ENCODE measurements at regions not wholly inside any gene's neighbourhood (a gene's known extent, or its start where the extent isn't known, plus 50 kb on each side); places are given as distances from the start of the nearest gene placed in this dataset.

DNA sequence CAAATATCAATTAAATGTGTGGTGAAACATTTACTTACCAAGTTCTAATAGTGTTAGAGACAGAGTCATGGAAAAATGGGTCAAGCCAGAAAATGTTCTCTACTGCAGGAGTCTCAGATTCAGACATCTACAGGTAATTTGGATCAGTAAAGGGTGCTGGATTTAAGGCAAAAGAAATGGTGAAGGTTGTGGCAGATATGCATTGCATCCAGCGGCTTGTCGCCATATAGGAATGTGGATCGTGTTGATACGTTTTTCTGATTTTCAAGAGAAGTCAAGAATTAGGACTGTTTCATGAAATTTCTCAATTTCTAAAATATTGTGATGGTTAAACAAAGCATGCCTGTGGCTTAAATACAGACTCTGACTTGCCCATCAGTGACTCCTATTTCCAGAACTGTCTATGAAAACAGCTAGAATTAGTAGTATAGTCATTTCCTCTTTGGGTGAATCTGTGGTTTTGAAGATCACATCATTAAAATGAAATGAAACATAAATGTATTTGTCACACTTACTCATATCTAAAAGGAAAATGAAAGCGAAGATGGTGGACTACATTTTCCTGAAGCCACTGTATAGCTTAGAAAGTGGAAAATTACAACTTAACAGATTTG is 110.1 kb upstream of the VEGFC start:
- intact Hi-C loops (cut with DNase I; ENCODE audit: low total_unique reads): loop anchor here (2.0 kb wide), 1 partner anchor 44 kb away; no protein-coding TSS in a partner anchor
- no peak for TF ChIP-seq POLR2A (IDR thresholded peaks at IDR 0.05)
- TF ChIP-seq, protein P1, sequence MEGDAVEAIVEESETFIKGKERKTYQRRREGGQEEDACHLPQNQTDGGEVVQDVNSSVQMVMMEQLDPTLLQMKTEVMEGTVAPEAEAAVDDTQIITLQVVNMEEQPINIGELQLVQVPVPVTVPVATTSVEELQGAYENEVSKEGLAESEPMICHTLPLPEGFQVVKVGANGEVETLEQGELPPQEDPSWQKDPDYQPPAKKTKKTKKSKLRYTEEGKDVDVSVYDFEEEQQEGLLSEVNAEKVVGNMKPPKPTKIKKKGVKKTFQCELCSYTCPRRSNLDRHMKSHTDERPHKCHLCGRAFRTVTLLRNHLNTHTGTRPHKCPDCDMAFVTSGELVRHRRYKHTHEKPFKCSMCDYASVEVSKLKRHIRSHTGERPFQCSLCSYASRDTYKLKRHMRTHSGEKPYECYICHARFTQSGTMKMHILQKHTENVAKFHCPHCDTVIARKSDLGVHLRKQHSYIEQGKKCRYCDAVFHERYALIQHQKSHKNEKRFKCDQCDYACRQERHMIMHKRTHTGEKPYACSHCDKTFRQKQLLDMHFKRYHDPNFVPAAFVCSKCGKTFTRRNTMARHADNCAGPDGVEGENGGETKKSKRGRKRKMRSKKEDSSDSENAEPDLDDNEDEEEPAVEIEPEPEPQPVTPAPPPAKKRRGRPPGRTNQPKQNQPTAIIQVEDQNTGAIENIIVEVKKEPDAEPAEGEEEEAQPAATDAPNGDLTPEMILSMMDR (IDR thresholded peaks at IDR 0.05): no peak
- no peak for DNase-seq (ENCODE audit: low spot score in 2 of 2)
- WGBS, 2 donors: 85 to 90% methylated on average over 5 of the region's 5 CpGs
- no peak overlapping the region for H3K4me3 ChIP-seq (ENCODE audit: low read depth, poor library complexity, severe bottlenecking)

DNA sequence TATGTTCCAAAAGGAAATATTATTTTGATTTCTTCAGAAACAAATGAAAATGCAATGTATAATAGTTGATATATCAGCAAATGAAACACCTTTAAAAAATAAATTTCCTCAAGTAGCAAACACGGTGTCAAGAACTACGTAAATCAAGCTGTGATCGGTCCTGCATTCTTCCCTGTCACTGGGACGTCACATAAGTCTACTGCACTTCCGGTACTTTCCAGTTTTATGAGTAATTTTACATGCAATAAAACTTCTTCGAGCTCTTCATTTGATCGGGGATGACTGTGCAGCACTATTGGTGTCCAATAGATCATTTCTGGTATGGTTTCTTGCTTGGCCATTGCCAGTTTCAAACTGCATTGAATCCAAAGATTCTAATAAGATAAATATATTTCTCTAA is 114.0 kb upstream of the VEGFC start:
- no peak overlapping the region for H3K4me3 ChIP-seq (ENCODE audit: low read depth, poor library complexity, severe bottlenecking)
- no peak for DNase-seq (ENCODE audit: low spot score in 2 of 2)
- WGBS, 2 donors: 47 to 50% methylated on average over 7 of the region's 7 CpGs
- no peak for TF ChIP-seq POLR2A (IDR thresholded peaks at IDR 0.05)
- TF ChIP-seq, protein P1 (IDR thresholded peaks at IDR 0.05): no peak
- intact Hi-C loops (cut with DNase I; ENCODE audit: low total_unique reads): no loop called here

DNA sequence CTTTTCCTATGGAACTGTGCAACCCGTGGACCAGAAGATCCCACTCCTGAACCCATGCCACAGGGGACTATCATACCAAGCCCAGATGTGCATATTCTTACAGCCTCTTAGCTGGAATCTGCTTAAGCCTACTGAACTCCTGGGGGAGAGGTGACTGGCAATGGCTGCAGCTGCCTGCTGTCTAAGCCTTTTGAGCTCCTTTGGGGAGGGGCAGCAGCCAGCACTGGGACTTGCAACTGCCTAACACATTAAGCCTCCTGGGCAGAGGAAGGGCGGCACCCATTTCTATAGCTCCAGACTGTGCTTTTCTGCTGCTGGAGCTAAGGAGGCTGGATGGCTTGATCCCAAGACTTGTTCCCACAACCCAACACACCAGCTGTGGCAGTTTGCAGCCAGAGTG is 117.9 kb upstream of the VEGFC start:
- no peak overlapping the region for H3K4me3 ChIP-seq (ENCODE audit: low read depth, poor library complexity, severe bottlenecking)
- peak in 1 of 2 donors; percentile 62 for DNase-seq (ENCODE audit: low spot score in 2 of 2)
- intact Hi-C loops (cut with DNase I; ENCODE audit: low total_unique reads): no loop called here
- WGBS, 2 donors: 69 to 92% methylated on average over 1 of the region's 2 CpGs
- TF ChIP-seq, protein P1 (IDR thresholded peaks at IDR 0.05): no peak
- no peak for TF ChIP-seq POLR2A (IDR thresholded peaks at IDR 0.05)

DNA sequence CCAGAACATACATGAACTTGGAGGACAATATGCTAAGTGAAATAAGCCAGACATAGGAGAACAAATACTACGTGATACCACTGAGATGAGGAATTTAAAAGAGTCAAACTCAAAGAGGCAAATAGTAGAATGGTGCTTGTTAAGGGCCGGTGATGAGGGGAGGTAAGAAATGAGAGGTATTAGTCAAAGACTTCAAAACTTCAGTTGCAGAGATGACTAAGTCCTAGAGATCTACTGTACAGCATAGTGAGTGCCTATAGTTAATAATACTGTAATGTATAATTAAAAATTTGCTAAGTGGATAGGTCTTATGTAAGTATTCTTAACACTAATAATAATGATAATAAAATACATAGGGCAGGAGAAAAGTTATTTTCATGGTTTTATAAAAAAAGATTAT is 126.9 kb upstream of the VEGFC start:
- DNase-seq (ENCODE audit: low spot score in 2 of 2): no peak
- no peak overlapping the region for H3K4me3 ChIP-seq (ENCODE audit: low read depth, poor library complexity, severe bottlenecking)
- TF ChIP-seq, protein P1 (IDR thresholded peaks at IDR 0.05): no peak
- TF ChIP-seq POLR2A (IDR thresholded peaks at IDR 0.05): no peak
- intact Hi-C loops (cut with DNase I; ENCODE audit: low total_unique reads): no loop called here
- WGBS, 2 donors: 88 to 95% methylated on average over 2 of the region's 2 CpGs

DNA sequence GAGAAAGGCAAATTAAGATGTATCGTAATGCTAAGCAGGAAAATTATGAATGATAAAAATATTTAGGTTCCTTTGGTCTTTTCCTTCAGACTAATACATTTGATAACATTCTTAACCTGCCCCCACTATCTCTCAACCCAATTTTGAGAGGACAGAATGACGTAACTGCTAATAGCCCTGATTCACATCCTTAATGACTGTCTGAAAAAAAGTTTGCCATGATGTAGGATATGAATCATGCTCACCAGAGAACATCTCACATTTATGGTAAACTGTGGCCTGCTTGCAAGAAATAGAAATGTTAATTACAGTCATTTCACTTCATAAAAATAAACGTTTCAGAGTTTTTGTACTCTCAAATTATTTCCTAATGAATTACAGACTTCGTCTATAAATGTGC is 128.0 kb upstream of the VEGFC start:
- 43 to 46% methylated on average over 4 of the region's 4 CpGs for WGBS, 2 donors
- TF ChIP-seq, protein P1 (IDR thresholded peaks at IDR 0.05): no peak
- no peak for TF ChIP-seq POLR2A (IDR thresholded peaks at IDR 0.05)
- no peak for DNase-seq (ENCODE audit: low spot score in 2 of 2)
- no peak overlapping the region for H3K4me3 ChIP-seq (ENCODE audit: low read depth, poor library complexity, severe bottlenecking)
- intact Hi-C loops (cut with DNase I; ENCODE audit: low total_unique reads): no loop called here

DNA sequence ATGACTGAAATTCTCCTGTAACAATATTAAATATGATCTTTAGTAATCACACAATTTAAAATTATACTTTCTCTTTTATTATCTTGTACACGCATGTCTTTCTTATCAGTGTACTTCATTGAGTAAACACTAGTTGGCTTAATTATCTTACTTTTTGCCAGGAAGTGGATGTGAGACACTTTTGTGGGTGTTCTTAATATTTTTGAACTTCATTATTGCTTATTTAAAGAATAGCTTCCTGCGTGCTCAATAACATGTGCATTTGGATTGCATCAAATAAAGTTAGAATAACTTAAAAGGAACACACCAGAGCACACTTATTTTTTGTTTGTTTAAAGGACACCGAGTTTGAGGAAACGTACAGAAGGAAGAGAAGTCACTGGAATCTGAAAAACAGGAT is 128.5 kb upstream of the VEGFC start:
- no peak for DNase-seq (ENCODE audit: low spot score in 2 of 2)
- intact Hi-C loops (cut with DNase I; ENCODE audit: low total_unique reads): no loop called here
- no peak overlapping the region for H3K4me3 ChIP-seq (ENCODE audit: low read depth, poor library complexity, severe bottlenecking)
- no peak for TF ChIP-seq POLR2A (IDR thresholded peaks at IDR 0.05)
- TF ChIP-seq, protein P1 (IDR thresholded peaks at IDR 0.05): no peak
- WGBS, 2 donors: 72% methylated on average over 4 of the region's 4 CpGs
